Endothelial cell of umbilical vein (primary cell): ENCODE measurements at regions not wholly inside any gene's neighbourhood (a gene's known extent, or its start where the extent isn't known, plus 50 kb on each side); places are given as distances from the start of the nearest gene placed in this dataset.

Experiments used
- BruUV-seq: library from RNA; stranded (reverse); fragments of 400-500 nt; replicated peaks from 2 replicates; lab custom pipeline; 2021; lab: Mats Ljungman, UMichigan
- CTCF ChIA-PET: fragments of 300-600, 350-600 bp; sonication (Branson Sonifier 250); formaldehyde crosslinking; loops from one replicate; lab custom pipeline; 2021; ENCODE audit warnings: antibody characterized with exemption, inconsistent platforms; lab: Charles Lee
- POLR2A ChIA-PET: fragments of 300-600, 350-600 bp; sonication (Branson Sonifier 250); formaldehyde crosslinking; loops from one replicate; lab custom pipeline; 2021; ENCODE audit warnings: antibody characterized with exemption, inconsistent platforms; lab: Charles Lee
- DNase-seq: peaks from one replicate; pipeline ENCODE4 v3.0.0-alpha.2; 2011; ENCODE audit warnings: low read depth, low spot score
- FAIRE-seq: peaks from 2 replicates; lab custom pipeline; 2011; peaks lifted over from hg19 to GRCh38; lab: Jason Lieb, UNC
- H2AFZ ChIP-seq: 2 replicates; pipeline ENCODE4 v1.6.0; 2012; ENCODE audit warnings: low read depth, low read length, control low read depth, inconsistent platforms
- H3K27ac ChIP-seq: 2 replicates; pipeline ENCODE4 v1.5.1; 2011; ENCODE audit warnings: low read depth, mild to moderate bottlenecking, control low read depth, low read length, moderate library complexity; ENCODE audit not compliant: insufficient read depth
- H3K27me3 ChIP-seq, 2 experiments: 2 replicates each; pipeline versions ENCODE4 v1.6.0 to v1.6.1; 2011; ENCODE audit warnings: low read length in 2 of 2, mixed read lengths in 1 of 2; ENCODE audit not compliant: control insufficient read depth in 2 of 2, insufficient read depth in 2 of 2
- H3K36me3 ChIP-seq, 2 experiments: 2 replicates in 1 of 2; 3 replicates in 1 of 2; pipeline ENCODE4 v1.5.1; 2011; ENCODE audit warnings: low read length in 2 of 2, mild to moderate bottlenecking in 1 of 2, moderate library complexity in 1 of 2; ENCODE audit not compliant: control insufficient read depth in 2 of 2, insufficient read depth in 2 of 2; ENCODE audit errors: extremely low read depth in 1 of 2
- H3K4me1 ChIP-seq: 3 replicates; pipeline ENCODE4 v1.5.1; 2011; ENCODE audit warnings: mild to moderate bottlenecking, low read length; ENCODE audit not compliant: control insufficient read depth, insufficient read depth; ENCODE audit errors: extremely low read depth
- H3K4me2 ChIP-seq: 2 replicates; pipeline ENCODE4 v1.6.1; 2011; ENCODE audit warnings: low read length, control low read depth, mixed read lengths; ENCODE audit not compliant: insufficient read depth
- H3K4me3 ChIP-seq, 3 experiments: fragments of 200-600 bp in 1 of 3; sonication (generic), shearing (Covaris generic) in 1 of 3; replicated peaks in 1 of 3; 2 replicates each; pipeline ENCODE4 v1.5.1; 2011 to 2016; ENCODE audit warnings: control low read depth in 3 of 3, low read length in 3 of 3, mild to moderate bottlenecking in 2 of 3, inconsistent platforms in 1 of 3, low read depth in 1 of 3, moderate library complexity in 1 of 3; ENCODE audit not compliant: insufficient read depth in 1 of 3
- H3K79me2 ChIP-seq: 2 replicates; pipeline ENCODE4 v1.6.0; 2012; ENCODE audit warnings: low read length, inconsistent platforms; ENCODE audit not compliant: control insufficient read depth, insufficient read depth
- H3K9ac ChIP-seq: replicated peaks from 2 replicates; pipeline ENCODE3; 2011; ENCODE audit warnings: low read length, control low read depth; ENCODE audit not compliant: insufficient read depth; ENCODE audit errors: extremely low read depth
- H3K9me1 ChIP-seq: replicated peaks from 3 replicates; pipeline ENCODE4 v1.6.0; 2011; ENCODE audit warnings: mild to moderate bottlenecking, low read length; ENCODE audit not compliant: control insufficient read depth, insufficient read depth; ENCODE audit errors: extremely low read depth
- H3K9me3 ChIP-seq: replicated peaks from 2 replicates; pipeline ENCODE4 v1.5.1; 2012; ENCODE audit warnings: low read length, inconsistent platforms; ENCODE audit not compliant: control insufficient read depth, insufficient read depth
- H4K20me1 ChIP-seq: replicated peaks from 2 replicates; pipeline ENCODE3; 2011; ENCODE audit warnings: mild to moderate bottlenecking, low read length; ENCODE audit not compliant: control insufficient read depth, insufficient read depth; ENCODE audit errors: extremely low read depth
- EZH2 ChIP-seq: IDR thresholded peaks from 2 replicates; pipeline ENCODE4 v1.6.1; 2012; ENCODE audit warnings: borderline replicate concordance, low read depth, mild to moderate bottlenecking, moderate library complexity, low read length, inconsistent platforms; ENCODE audit not compliant: severe bottlenecking
- FOS ChIP-seq: IDR thresholded peaks from 2 replicates; pipeline ENCODE4 v1.6.1; 2011; ENCODE audit warnings: mild to moderate bottlenecking, low read length, moderate library complexity, borderline replicate concordance; ENCODE audit not compliant: insufficient read depth
- GATA2 ChIP-seq: IDR thresholded peaks from 2 replicates; pipeline ENCODE4 v1.7.0; 2011; ENCODE audit warnings: low read depth, mild to moderate bottlenecking, moderate library complexity, mixed read lengths, low read length; ENCODE audit not compliant: insufficient read length, insufficient read depth
- JUN ChIP-seq: IDR thresholded peaks from 2 replicates; pipeline ENCODE4 v1.6.1; 2011; ENCODE audit warnings: borderline replicate concordance, low read depth; ENCODE audit not compliant: insufficient read length, insufficient read depth
- MAX ChIP-seq: IDR thresholded peaks from 2 replicates; pipeline ENCODE4 v1.6.1; 2011; ENCODE audit not compliant: insufficient read depth, insufficient read length
- MYC ChIP-seq: IDR thresholded peaks from one replicate; pipeline ENCODE4 v1.6.1; 2011; ENCODE audit warnings: mild to moderate bottlenecking, low read depth, low read length
- POLR2A ChIP-seq: IDR thresholded peaks from 2 replicates; pipeline ENCODE4 v1.6.1; 2012; ENCODE audit warnings: low read depth, mild to moderate bottlenecking, control low read depth, low read length
- POLR2AphosphoS5 ChIP-seq: IDR thresholded peaks from 2 replicates; pipeline ENCODE4 v1.6.1; 2012; ENCODE audit warnings: low read depth, mild to moderate bottlenecking, control low read depth, low read length, moderate library complexity; ENCODE audit not compliant: insufficient read depth
- dilution Hi-C: fragments of 300-500 bp; cut with MboI; formaldehyde crosslinking; loops from one replicate; pipeline ENCODE4 v1.15.0; 2019; ENCODE audit warnings: low sequenced_read_pairs; ENCODE audit not compliant: extremely low pct_ligation_motif_present
- intact Hi-C: fragments of 100-400 bp; cut with micrococcal nuclease; formaldehyde crosslinking; loops from one replicate; pipeline ENCODE4 v1.10.0; 2022
- TF ChIP-seq, protein P1 (sequence below), 2 donors: IDR thresholded peaks; 1 replicate in 1 of 2; 2 replicates in 1 of 2; pipeline ENCODE4 v1.5.1; 2011; ENCODE audit warnings: low read length in 2 of 2, mild to moderate bottlenecking in 2 of 2, moderate library complexity in 2 of 2, control low read depth in 1 of 2, inconsistent platforms in 1 of 2, low read depth in 1 of 2; ENCODE audit not compliant: insufficient read depth in 1 of 2; ENCODE audit errors: extremely low read depth in 1 of 2

DNA sequence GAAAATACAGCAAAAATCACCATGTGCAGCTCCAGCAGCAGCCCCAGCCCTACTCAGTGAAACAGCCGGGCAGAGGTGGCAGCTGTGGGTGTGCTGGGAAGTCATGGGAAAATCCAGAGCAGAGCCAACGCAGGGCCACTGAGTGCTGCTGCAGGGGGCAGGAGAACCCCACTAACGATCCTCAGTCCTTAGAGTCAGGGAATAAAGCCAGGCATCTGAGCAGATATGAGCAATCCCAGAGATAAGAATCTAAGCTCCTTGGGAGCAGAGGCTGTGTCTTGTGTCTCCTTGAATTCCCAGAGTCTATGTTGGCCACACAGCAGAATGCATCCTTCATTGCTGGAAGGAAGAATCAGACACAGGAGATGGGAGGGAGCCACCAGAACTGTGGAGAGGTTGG, 493.1 kb upstream of the MAP3K7 start:
- Histone ChIP-seq H3K9me1 (no peaks in the 10 kb centered on the region), H3K4me2 (no peak overlapping the region), H3K27ac (no peak overlapping the region), H2AFZ (no peak overlapping the region), H3K9ac (no peak overlapping the region), H3K79me2 (no peaks in the 10 kb centered on the region), H3K4me1 (no peaks in the 10 kb centered on the region), H3K9me3 (no peaks in the 10 kb centered on the region), H4K20me1 (no peaks in the 10 kb centered on the region), H3K36me3 (no peaks in the 10 kb centered on the region), H3K27me3 (no peaks in the 10 kb centered on the region), H3K4me3 (no peak overlapping the region)
- ChIA-PET POLR2A (no interaction called here), CTCF (interaction anchor here (1.2 to 3.9 kb wide), 4 partner anchors 7 to 1564 kb away, joined by 3 to 26 read pairs (median 12); no protein-coding TSS in a partner anchor)
- dilution Hi-C loops (no loop called here), intact Hi-C loops (loop anchor here (5.0 kb wide), 2 partner anchors 452 to 1042 kb away; no protein-coding TSS in a partner anchor)
- TF ChIP-seq MAX, result no peak
- no peak for TF ChIP-seq JUN
- TF ChIP-seq MYC, result no peak
- TF ChIP-seq GATA2, result no peak
- TF ChIP-seq POLR2A, result no peak
- no peak for TF ChIP-seq FOS
- TF ChIP-seq POLR2AphosphoS5, result no peak
- TF ChIP-seq EZH2, result no peak
- TF ChIP-seq, protein P1, sequence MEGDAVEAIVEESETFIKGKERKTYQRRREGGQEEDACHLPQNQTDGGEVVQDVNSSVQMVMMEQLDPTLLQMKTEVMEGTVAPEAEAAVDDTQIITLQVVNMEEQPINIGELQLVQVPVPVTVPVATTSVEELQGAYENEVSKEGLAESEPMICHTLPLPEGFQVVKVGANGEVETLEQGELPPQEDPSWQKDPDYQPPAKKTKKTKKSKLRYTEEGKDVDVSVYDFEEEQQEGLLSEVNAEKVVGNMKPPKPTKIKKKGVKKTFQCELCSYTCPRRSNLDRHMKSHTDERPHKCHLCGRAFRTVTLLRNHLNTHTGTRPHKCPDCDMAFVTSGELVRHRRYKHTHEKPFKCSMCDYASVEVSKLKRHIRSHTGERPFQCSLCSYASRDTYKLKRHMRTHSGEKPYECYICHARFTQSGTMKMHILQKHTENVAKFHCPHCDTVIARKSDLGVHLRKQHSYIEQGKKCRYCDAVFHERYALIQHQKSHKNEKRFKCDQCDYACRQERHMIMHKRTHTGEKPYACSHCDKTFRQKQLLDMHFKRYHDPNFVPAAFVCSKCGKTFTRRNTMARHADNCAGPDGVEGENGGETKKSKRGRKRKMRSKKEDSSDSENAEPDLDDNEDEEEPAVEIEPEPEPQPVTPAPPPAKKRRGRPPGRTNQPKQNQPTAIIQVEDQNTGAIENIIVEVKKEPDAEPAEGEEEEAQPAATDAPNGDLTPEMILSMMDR (IDR thresholded peaks at IDR 0.05; ENCODE audit: extremely low read depth in 1 of 2, insufficient read depth in 1 of 2, low read depth in 1 of 2, low read length in 2 of 2), result no peak
- no peak for DNase-seq
- no peak for FAIRE-seq
- no TSS peak for BruUV-seq
